SK-N-MC (cell line): ENCODE measurements at regions not wholly inside any gene's neighbourhood (a gene's known extent, or its start where the extent isn't known, plus 50 kb on each side); places are given as distances from the start of the nearest gene placed in this dataset.
"Not testable (repeated sequence)": the region's sequence is repeated elsewhere in the genome, so short reads cannot be mapped to it uniquely, and the experiment has no call there.

ENCODE experiments used
- EZH2 ChIP-seq: fragments of 200-600 bp; sonication (generic); IDR thresholded peaks from one replicate; pipeline ENCODE4 v1.6.1; 2017; ENCODE audit warnings: antibody characterized with exemption
- FOXP2 ChIP-seq: optimal IDR thresholded peaks from 2 replicates; pipeline ENCODE3; 2011; ENCODE audit warnings: mild to moderate bottlenecking, moderate library complexity; ENCODE audit not compliant: insufficient read depth; ENCODE audit errors: extremely low read length, control extremely low read depth
- POLR2AphosphoS5 ChIP-seq: IDR thresholded peaks from 2 replicates; pipeline ENCODE4 v1.6.1; 2012; ENCODE audit warnings: mild to moderate bottlenecking, low read depth, low read length, borderline replicate concordance

DNA sequence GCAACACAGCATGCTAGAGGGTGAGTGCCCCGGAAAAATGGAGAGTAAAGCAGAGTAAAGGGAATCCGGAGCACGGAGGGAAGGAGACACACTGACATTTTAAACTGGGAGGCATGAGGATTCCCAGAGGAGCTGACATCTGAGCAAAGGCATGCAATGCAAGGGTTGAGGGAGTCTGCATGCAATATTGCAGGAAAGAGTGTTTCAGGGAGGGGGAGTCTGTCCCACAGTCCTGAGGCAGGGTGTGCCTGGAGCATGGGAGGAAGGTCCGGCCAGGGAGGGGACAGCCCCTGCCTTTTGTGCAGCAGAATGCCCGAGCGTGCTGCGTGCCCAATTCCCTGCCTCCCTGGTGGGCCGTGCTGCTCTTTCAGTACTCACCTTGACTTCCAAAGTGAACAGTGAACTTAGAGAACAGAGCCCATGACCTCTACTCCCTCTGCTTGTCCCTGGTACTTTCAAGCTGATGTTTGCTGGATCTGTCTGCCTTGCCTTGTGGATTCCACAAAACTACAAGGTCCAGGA is 163.9 kb downstream of the IGLL1 start:
- not testable (repeated sequence) for TF ChIP-seq EZH2, POLR2AphosphoS5, FOXP2
